ENCODE measurements at regions not wholly inside any gene's neighbourhood (a gene's known extent, or its start where the extent isn't known, plus 50 kb on each side); places are given as distances from the start of the nearest gene placed in this dataset.

DNA sequence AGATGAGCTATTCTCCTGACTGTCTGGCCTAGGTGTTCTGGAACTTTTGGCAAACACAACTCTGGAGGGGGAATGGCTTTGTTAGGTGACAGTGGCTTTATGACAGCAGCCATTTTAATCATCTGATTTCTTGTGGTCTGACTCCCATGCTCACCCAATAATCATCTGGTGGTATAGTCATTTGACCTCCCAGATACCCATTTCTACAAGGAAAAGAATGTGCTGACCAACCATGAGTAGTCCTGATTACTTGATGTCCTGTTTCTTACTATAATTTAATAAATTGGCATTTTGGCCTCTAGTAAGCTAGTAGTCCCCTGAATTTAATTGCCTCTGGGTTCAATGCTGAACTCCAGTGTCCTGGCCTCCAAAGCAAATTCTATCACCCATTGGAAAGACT lies 109.9 kb upstream of the DUSP21 start:
- ChIA-PET CTCF (no interaction called here), RAD21 (ENCODE audit: low non-redundant PET in 1 of 2, low total read pairs in 2 of 2, uncharacterized antibody in 2 of 2, unreplicated experiment in 2 of 2) (no interaction called here), POLR2A (no interaction called here)
- Histone ChIP-seq H3K4me1 (ENCODE audit: control insufficient read depth in 1 of 2, insufficient read depth in 2 of 2, low read length in 2 of 2) (no peaks in the 10 kb centered on the region), H3K9me2 (ENCODE audit: insufficient read depth) (no peaks in the 10 kb centered on the region), H3K9me3 (ENCODE audit: control insufficient read depth in 1 of 2, insufficient read depth in 1 of 2, low read depth in 1 of 2, low read length in 2 of 2) (no peaks in the 10 kb centered on the region), H3K27ac (ENCODE audit: low read depth, low read length) (no peak overlapping the region), H3K27me3 (ENCODE audit: insufficient read depth, low read length) (no peaks in the 10 kb centered on the region), H3K9ac (ENCODE audit: low read length) (no peak overlapping the region), H3K79me2 (ENCODE audit: insufficient read depth, low read length) (no peaks in the 10 kb centered on the region), H3K4me2 (ENCODE audit: low read length) (no peak overlapping the region), H2AFZ (ENCODE audit: low read depth, low read length, poor library complexity, severe bottlenecking) (no peak overlapping the region), H4K20me1 (ENCODE audit: insufficient read depth) (no peaks in the 10 kb centered on the region), H3K4me3 (replicated peaks in 1 of 2; ENCODE audit: low read depth in 1 of 2, low read length in 2 of 2) (no peak overlapping the region), H3K36me3 (ENCODE audit: control insufficient read depth in 1 of 2, insufficient read depth in 2 of 2, low read length in 2 of 2) (no peaks in the 10 kb centered on the region)
- no TSS peak for BruUV-seq (replicated peaks)
- DNase-seq (ENCODE audit: low read depth, low spot score) (no peak), ATAC-seq (no peak)
- intact Hi-C loops (cut with micrococcal nuclease): no loop called here
- TF ChIP-seq POLR2AphosphoS5 (IDR thresholded peaks at IDR 0.05; ENCODE audit: low read depth, low read length): no peak
- TF ChIP-seq RAD21 (IDR thresholded peaks at IDR 0.05; ENCODE audit: low read depth): no peak
- no peak for TF ChIP-seq EZH2phosphoT487 (IDR thresholded peaks at IDR 0.05; ENCODE audit: borderline replicate concordance)
- TF ChIP-seq SIN3A (IDR thresholded peaks at IDR 0.05; ENCODE audit: low read depth): no peak
- TF ChIP-seq FOSL1 (IDR thresholded peaks at IDR 0.05; ENCODE audit: low read depth): no peak
- no peak for TF ChIP-seq JUND (IDR thresholded peaks at IDR 0.05)
- TF ChIP-seq POLR2A (IDR thresholded peaks at IDR 0.05; ENCODE audit: borderline replicate concordance, extremely low read depth, insufficient read depth, insufficient read length): no peak
- no peak for TF ChIP-seq EZH2 (IDR thresholded peaks at IDR 0.05)

- Histone ChIP-seq H3K4me1 (ENCODE audit: control insufficient read depth in 1 of 2, insufficient read depth in 2 of 2, low read length in 2 of 2) (no peaks in the 10 kb centered on the region), H3K9ac (ENCODE audit: low read length) (no peak overlapping the region), H3K79me2 (ENCODE audit: insufficient read depth, low read length) (no peaks in the 10 kb centered on the region), H2AFZ (ENCODE audit: low read depth, low read length, poor library complexity, severe bottlenecking) (no peak overlapping the region), H3K27ac (ENCODE audit: low read depth, low read length) (no peak overlapping the region), H4K20me1 (ENCODE audit: insufficient read depth) (no peaks in the 10 kb centered on the region), H3K9me3 (ENCODE audit: control insufficient read depth in 1 of 2, insufficient read depth in 1 of 2, low read depth in 1 of 2, low read length in 2 of 2) (no peaks in the 10 kb centered on the region), H3K9me2 (ENCODE audit: insufficient read depth) (no peaks in the 10 kb centered on the region), H3K36me3 (ENCODE audit: control insufficient read depth in 1 of 2, insufficient read depth in 2 of 2, low read length in 2 of 2) (no peaks in the 10 kb centered on the region), H3K4me2 (ENCODE audit: low read length) (no peak overlapping the region), H3K27me3 (ENCODE audit: insufficient read depth, low read length) (no peaks in the 10 kb centered on the region), H3K4me3 (replicated peaks in 1 of 2; ENCODE audit: low read depth in 1 of 2, low read length in 2 of 2) (no peak overlapping the region)
- RAD21 ChIA-PET (ENCODE audit: low non-redundant PET in 1 of 2, low total read pairs in 2 of 2, uncharacterized antibody in 2 of 2, unreplicated experiment in 2 of 2): no interaction called here
- DNase-seq (ENCODE audit: low read depth, low spot score) (no peak), ATAC-seq (no peak)
- CTCF ChIA-PET: no interaction called here
- POLR2A ChIA-PET: no interaction called here
- no TSS peak for BruUV-seq (replicated peaks)
- no peak for TF ChIP-seq POLR2AphosphoS5 (IDR thresholded peaks at IDR 0.05; ENCODE audit: low read depth, low read length)
- no peak for TF ChIP-seq CBX3 (IDR thresholded peaks at IDR 0.05; ENCODE audit: low read depth)
- TF ChIP-seq EGR1 (IDR thresholded peaks at IDR 0.05; ENCODE audit: low read depth): no peak
- no peak for TF ChIP-seq ZFX (IDR thresholded peaks at IDR 0.05)
- TF ChIP-seq SIN3A (IDR thresholded peaks at IDR 0.05; ENCODE audit: low read depth): no peak
- no peak for TF ChIP-seq FOSL1 (IDR thresholded peaks at IDR 0.05; ENCODE audit: low read depth)
- TF ChIP-seq ELF1 (IDR thresholded peaks at IDR 0.05; ENCODE audit: borderline replicate concordance, low read depth): no peak
- TF ChIP-seq CEBPB (IDR thresholded peaks at IDR 0.05; ENCODE audit: low read depth): no peak
- TF ChIP-seq, protein P1, sequence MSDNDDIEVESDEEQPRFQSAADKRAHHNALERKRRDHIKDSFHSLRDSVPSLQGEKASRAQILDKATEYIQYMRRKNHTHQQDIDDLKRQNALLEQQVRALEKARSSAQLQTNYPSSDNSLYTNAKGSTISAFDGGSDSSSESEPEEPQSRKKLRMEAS (IDR thresholded peaks at IDR 0.05): no peak
- intact Hi-C loops (cut with micrococcal nuclease): no loop called here
Observed at GRCh38 chrX:44731160-44731559, 112.7 kb upstream of the DUSP21 start.
